Gastroesophageal sphincter (tissue), 4 donors: ENCODE measurements at regions not wholly inside any gene's neighbourhood (a gene's known extent, or its start where the extent isn't known, plus 50 kb on each side); places are given as distances from the start of the nearest gene placed in this dataset.

ENCODE experiments used
- ATAC-seq: fragments of 150-250 bp; one replicate; pipeline ENCODE4 v1.9.1; 2016; ENCODE audit warnings: mild to moderate bottlenecking, moderate library complexity
- H3K27ac ChIP-seq, 4 donors: fragments of 200-600 bp; sonication (generic) in 3 of 4; 1 replicate in 3 of 4; 2 replicates in 1 of 4; pipeline ENCODE4 v1.5.1; 2016 to 2019
- H3K27me3 ChIP-seq: fragments of 200-600 bp; sonication (generic); one replicate; pipeline ENCODE4 v1.5.1; 2019
- H3K36me3 ChIP-seq, 2 donors: fragments of 200-600 bp; sonication (generic); one replicate each; pipeline ENCODE4 v1.5.1; 2019; ENCODE audit warnings: control low read depth in 1 of 2
- H3K4me1 ChIP-seq, 3 donors: fragments of 200-600 bp; sonication (generic); 1 replicate in 2 of 3; 2 replicates in 1 of 3; pipeline ENCODE4 v1.5.1; 2016 to 2019; ENCODE audit warnings: control low read depth in 2 of 3
- H3K4me3 ChIP-seq, 2 donors: fragments of 200-600 bp; sonication (generic); one replicate each; pipeline ENCODE4 v1.5.1; 2019; ENCODE audit warnings: mild to moderate bottlenecking in 1 of 2, moderate library complexity in 1 of 2
- H3K9me3 ChIP-seq, 3 donors: fragments of 200-600 bp; sonication (generic); one replicate each; pipeline ENCODE4 v1.5.1; 2017 to 2019; ENCODE audit warnings: control low read depth in 2 of 3
- EP300 ChIP-seq: sonication (generic); formaldehyde crosslinking; IDR thresholded peaks from one replicate; pipeline ENCODE4 v1.6.1; 2017; ENCODE audit warnings: antibody characterized with exemption, mild to moderate bottlenecking
- POLR2A ChIP-seq, 2 donors: fragments of 450-650 bp; IDR thresholded peaks; one replicate each; pipeline ENCODE4 v1.6.1; 2017; ENCODE audit warnings: antibody characterized with exemption in 2 of 2, mild to moderate bottlenecking in 2 of 2, moderate library complexity in 1 of 2
- POLR2AphosphoS5 ChIP-seq: sonication (generic); formaldehyde crosslinking; IDR thresholded peaks from one replicate; pipeline ENCODE4 v1.6.1; 2017; ENCODE audit warnings: antibody characterized with exemption
- WGBS, 2 donors: methylation state at CpG; one replicate each; pipeline ENCODE4 v1.1.5; 2018; ENCODE audit warnings: low coverage in 1 of 2; 5-methylcytosine and 5-hydroxymethylcytosine counted together
- TF ChIP-seq, protein P1 (sequence below), 4 experiments: fragments of 200-600 bp in 2 of 4; fragments of 450-650 bp in 2 of 4; sonication (generic) in 1 of 4; IDR thresholded peaks; one replicate each; pipeline ENCODE4 v1.5.1; 2017 to 2019; ENCODE audit warnings: antibody characterized with exemption in 4 of 4, mild to moderate bottlenecking in 2 of 4, moderate library complexity in 2 of 4

DNA sequence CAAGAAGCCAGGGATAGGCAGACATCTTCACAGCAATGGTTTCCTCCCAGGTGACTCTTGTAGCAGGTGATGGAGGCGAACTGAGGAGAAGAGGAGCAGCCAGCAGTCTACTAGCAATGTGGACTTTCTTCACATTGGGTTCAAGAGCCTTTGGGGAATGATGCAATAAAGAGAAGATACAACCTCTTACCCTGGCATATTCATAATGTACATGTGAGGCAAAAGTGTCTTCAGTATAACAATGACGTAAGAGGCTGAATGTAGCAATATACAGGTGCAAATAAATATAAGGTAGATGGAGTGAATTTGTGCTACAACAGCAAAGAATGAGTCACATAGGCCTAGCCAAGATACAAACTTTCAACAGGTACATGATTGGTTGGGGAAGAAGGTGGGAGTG is 70.9 kb upstream of the SOX9 start:
- no peaks in the 10 kb centered on the region for H3K36me3 ChIP-seq
- TF ChIP-seq POLR2A (IDR thresholded peaks at IDR 0.05) (no peak), EP300 (no peak), POLR2AphosphoS5 (no peak)
- TF ChIP-seq, protein P1, sequence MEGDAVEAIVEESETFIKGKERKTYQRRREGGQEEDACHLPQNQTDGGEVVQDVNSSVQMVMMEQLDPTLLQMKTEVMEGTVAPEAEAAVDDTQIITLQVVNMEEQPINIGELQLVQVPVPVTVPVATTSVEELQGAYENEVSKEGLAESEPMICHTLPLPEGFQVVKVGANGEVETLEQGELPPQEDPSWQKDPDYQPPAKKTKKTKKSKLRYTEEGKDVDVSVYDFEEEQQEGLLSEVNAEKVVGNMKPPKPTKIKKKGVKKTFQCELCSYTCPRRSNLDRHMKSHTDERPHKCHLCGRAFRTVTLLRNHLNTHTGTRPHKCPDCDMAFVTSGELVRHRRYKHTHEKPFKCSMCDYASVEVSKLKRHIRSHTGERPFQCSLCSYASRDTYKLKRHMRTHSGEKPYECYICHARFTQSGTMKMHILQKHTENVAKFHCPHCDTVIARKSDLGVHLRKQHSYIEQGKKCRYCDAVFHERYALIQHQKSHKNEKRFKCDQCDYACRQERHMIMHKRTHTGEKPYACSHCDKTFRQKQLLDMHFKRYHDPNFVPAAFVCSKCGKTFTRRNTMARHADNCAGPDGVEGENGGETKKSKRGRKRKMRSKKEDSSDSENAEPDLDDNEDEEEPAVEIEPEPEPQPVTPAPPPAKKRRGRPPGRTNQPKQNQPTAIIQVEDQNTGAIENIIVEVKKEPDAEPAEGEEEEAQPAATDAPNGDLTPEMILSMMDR (IDR thresholded peaks at IDR 0.05): no peak
- H3K4me1 ChIP-seq: peaks cover 0 to 6% (median 0%) of the 10 kb centered on the region in 3 donors
- WGBS, 2 donors: 88% methylated on average over 2 of the region's 2 CpGs; no CpG with 5 or more reads in 1 of the 2 donors
- ATAC-seq: no peak
- H3K27ac ChIP-seq: no peak overlapping the region
- H3K9me3 ChIP-seq: no peaks in the 10 kb centered on the region
- H3K4me3 ChIP-seq: no peak overlapping the region
- peaks cover 68% of the 10 kb centered on the region for H3K27me3 ChIP-seq

DNA sequence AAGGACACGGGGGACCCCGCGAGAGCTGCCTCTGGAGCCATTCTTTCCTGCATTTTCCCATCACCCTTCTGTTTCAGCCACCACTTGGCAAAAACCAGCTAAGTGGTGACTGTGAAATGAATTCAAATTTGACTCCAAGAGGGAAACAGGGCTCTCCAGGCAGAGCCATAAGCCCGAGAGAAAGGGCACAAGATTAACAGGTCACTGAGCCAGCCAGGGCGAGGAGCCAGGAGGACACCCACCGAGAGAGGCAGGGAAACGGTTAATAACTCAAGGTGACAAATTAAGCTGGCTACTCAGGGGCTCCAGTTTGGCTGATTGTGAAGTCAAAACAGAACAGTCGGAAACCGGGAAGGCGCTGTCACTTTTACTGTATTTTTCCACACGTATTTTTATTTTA is 67.8 kb upstream of the SOX9 start:
- Histone ChIP-seq H3K27ac (no peak overlapping the region), H3K9me3 (no peaks in the 10 kb centered on the region), H3K27me3 (peaks cover 55% of the 10 kb centered on the region), H3K4me1 (peaks cover 0 to 6% (median 0%) of the 10 kb centered on the region in 3 donors), H3K36me3 (no peaks in the 10 kb centered on the region), H3K4me3 (no peak overlapping the region)
- ATAC-seq: no peak
- TF ChIP-seq POLR2A (IDR thresholded peaks at IDR 0.05) (no peak), POLR2AphosphoS5 (no peak), EP300 (no peak)
- TF ChIP-seq, protein P1 (IDR thresholded peaks at IDR 0.05): no peak
- WGBS, 2 donors: 7% methylated on average over 10 to 11 of the region's 11 CpGs

DNA sequence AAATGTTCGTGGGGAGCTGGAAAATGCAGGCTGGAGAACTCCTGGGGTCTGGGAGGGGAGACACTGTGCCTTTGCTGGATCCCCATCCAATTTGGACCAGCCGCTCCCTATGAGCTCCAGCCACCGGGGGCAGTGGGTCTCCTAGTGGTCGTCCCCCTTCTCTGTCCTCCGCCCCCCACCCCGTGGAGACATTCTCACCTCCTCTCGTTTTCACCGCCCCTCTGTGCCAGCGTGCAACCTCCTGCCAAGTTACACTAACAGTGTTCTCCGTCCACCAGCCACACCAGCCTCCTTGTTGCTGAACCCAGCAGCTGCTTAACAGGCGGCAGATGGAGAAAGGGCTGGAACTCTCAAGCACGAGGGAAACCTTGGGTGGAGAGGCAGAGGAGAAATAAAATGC is 67.4 kb upstream of the SOX9 start:
- Histone ChIP-seq H3K27ac (no peak overlapping the region), H3K36me3 (no peaks in the 10 kb centered on the region), H3K9me3 (no peaks in the 10 kb centered on the region), H3K27me3 (peaks cover 55% of the 10 kb centered on the region), H3K4me1 (peaks cover 0 to 6% (median 0%) of the 10 kb centered on the region in 3 donors), H3K4me3 (no peak overlapping the region)
- 13 to 17% methylated on average over 2 to 9 of the region's 12 CpGs for WGBS, 2 donors
- no peak for ATAC-seq
- TF ChIP-seq POLR2AphosphoS5 (no peak), EP300 (no peak), POLR2A (IDR thresholded peaks at IDR 0.05) (no peak)
- TF ChIP-seq, protein P1 (IDR thresholded peaks at IDR 0.05): no peak

DNA sequence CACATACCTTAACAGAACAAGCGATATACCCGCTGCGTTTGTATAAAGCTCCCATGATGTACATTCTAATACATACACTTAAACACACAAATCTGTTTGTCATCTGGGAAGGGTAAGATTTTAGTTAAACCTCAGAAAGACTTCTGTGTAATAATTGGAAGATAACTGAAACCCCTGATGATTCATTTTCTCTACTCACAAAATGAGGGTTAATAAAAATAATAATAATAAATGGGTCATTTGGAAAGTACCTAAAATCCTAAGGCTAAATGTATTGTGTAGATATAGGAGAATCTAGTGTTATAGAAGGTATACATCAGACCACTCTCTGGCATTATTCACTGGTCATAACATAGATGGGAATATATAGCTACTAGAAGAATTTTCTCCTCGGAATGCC is 64.7 kb upstream of the SOX9 start:
- ATAC-seq: no peak

DNA sequence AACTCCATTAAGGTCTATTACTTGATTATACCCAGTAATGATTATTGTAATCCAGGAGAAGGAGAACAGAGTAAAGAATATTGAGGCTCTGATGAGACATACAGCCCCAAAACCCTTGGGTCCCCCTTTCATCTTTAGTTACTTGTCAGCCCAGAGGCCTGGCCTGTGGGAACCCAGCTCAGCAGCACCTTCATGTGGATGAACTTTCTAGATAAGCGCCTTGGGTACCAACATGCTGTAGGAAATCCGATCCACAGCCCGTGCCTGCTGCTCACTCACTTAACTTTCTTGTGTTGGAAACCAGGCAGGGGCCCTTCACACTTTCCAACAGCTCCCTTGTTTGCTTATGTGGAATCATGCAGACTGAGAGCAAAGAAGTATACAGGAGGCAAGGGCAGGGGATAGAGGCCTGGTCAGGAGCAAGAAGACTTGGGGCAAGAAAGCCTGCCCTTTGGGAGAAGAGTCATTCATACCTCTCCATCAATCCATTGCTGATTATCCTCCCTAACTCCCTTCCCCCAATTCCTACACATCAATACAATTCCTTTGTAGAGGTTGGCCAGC is 64.0 kb upstream of the SOX9 start:
- Histone ChIP-seq H3K4me1 (peaks cover 0 to 6% (median 0%) of the 10 kb centered on the region in 3 donors), H3K27ac (no peak overlapping the region), H3K4me3 (no peak overlapping the region), H3K27me3 (peaks cover 33% of the 10 kb centered on the region), H3K36me3 (no peaks in the 10 kb centered on the region), H3K9me3 (no peaks in the 10 kb centered on the region)
- TF ChIP-seq, protein P1 (IDR thresholded peaks at IDR 0.05): no peak
- no peak for TF ChIP-seq EP300
- no peak for TF ChIP-seq POLR2A (IDR thresholded peaks at IDR 0.05)
- TF ChIP-seq POLR2AphosphoS5: no peak
- ATAC-seq: no peak
- WGBS, 2 donors: no CpG with 5 or more reads among the region's 3 CpGs

More for the DNA sequence above, 64.7 kb upstream of the SOX9 start:
- Histone ChIP-seq H3K4me3 (no peak overlapping the region), H3K27ac (no peak overlapping the region), H3K27me3 (peaks cover 39% of the 10 kb centered on the region), H3K9me3 (no peaks in the 10 kb centered on the region), H3K36me3 (no peaks in the 10 kb centered on the region), H3K4me1 (peaks cover 0 to 6% (median 0%) of the 10 kb centered on the region in 3 donors)
- 86 to 92% methylated on average over 4 of the region's 4 CpGs for WGBS, 2 donors
- no peak for TF ChIP-seq EP300
- TF ChIP-seq, protein P1 (IDR thresholded peaks at IDR 0.05): no peak
- no peak for TF ChIP-seq POLR2A (IDR thresholded peaks at IDR 0.05)
- TF ChIP-seq POLR2AphosphoS5: no peak
